GM19324 (cell line): ENCODE measurements at regions not wholly inside any gene's neighbourhood (a gene's known extent, or its start where the extent isn't known, plus 50 kb on each side); places are given as distances from the start of the nearest gene placed in this dataset.
"Not testable (repeated sequence)": the region's sequence is repeated elsewhere in the genome, so short reads cannot be mapped to it uniquely, and the experiment has no call there.

Experiments used
- ATAC-seq: cut with Tn5 transposase; IDR thresholded peaks from one replicate; pipeline ENCODE4 v1.9.1; 2021; ENCODE audit warnings: mild to moderate bottlenecking, moderate library complexity; ENCODE audit not compliant: unreplicated experiment, low FRiP score

DNA sequence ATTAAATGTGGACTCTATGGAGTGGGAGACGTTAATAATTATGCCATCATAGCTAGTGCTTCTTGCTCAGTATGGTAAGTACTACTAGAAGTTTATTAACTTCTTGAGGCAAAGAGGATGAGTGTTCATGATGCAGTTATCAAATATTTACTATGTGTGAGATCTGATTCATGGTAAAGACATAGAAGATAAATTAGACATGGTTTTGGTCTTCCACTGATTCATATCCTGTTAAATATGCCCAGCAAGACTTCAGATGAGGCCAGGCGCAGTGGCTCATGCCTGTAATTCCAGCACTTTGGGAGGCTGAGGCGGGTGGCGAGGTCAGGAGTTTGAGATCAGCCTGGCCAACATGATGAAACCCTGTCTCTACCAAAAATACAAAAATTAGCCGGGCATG, 547.1 kb upstream of the ANKRD30A start:
- ATAC-seq: no peak

DNA sequence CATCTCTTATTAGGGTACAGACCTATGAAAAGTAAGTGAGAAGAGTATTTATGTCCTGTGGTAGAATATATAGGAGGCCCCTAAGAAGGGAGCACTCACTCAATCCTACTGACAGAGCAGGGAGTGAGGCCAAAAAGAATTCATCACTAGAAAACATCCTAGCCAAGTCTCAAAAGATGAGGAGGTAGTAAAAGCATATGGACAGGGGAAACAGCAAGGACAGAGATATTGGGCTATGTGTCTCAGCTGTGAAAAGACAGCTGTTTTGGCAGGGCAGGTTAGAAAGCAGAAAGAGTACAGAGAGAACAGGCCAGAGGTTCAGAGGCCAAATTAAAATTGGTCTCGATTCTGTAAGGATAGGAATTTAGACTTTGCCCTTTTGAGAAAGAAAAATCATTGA, 548.3 kb upstream of the ANKRD30A start:
- no peak for ATAC-seq

- ATAC-seq: no peak
Observed at GRCh38 chr10:36574207-36574606, 551.2 kb upstream of the ANKRD30A start.

- no peak for ATAC-seq
Observed at GRCh38 chr10:36573246-36573645, 552.2 kb upstream of the ANKRD30A start.

GRCh38 chr10:36564433-36564832, 561.0 kb upstream of the ANKRD30A start:
- no peak for ATAC-seq

- ATAC-seq: no peak
Observed at GRCh38 chr10:36559412-36560400, 565.7 kb upstream of the ANKRD30A start.

DNA sequence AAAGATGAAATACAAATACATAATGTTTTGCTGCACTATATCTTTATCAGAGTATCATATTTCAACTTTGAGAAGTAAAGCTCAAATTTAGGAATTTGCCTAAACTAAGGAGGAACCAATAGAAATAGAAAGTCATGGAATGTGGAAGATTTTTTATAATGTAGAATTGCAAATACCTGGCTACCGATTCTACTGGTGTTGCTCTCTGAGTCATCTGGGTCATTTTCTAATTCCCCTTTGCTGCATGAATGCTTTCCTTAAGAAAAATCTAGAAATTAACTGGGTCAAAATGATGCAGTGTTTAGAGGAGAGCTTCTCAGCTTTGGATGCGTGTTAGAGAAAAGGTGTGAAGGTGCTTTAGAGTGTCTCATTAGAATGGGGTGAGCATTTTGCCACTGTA, 568.9 kb upstream of the ANKRD30A start:
- ATAC-seq: no peak

GRCh38 chr10:36555036-36555435, 570.4 kb upstream of the ANKRD30A start:
- ATAC-seq: no peak

DNA sequence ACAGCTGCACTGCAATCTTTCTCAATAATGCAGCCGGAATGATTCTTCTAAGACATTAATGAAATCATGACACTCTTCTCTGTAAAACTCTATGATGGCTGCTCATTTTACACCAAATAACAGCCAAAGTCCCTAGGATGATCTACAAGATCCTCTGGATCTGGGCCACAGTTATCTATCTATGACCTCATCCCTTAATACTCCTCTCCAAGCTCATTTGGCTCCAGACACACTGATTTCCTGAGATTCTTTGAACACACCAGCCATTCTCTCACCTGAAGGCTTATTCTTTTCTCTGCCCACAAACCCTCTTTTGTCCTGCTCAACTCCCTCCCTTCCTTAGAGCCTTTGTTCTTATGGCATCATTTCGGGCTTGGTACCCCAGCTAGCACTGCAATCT, 577.4 kb upstream of the ANKRD30A start:
- ATAC-seq: no peak

DNA sequence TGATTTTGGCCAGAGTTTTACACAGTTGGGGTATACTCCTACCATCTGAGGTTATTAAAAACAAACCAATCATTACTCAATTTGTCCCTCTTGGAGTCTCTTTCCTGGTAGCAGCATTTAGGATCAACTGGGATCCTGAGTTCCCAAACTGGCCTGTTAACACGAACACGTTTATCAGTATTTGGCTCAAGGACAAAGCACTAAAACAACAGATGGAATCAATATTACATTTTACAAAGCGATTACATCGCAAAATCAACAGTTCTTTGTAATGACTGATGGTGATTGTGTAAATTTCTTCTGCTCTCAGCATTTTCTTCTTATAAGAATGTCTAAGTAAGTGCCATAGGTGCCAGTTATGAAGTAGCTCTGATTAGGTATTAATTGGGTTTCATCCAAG, 582.9 kb upstream of the ANKRD30A start:
- no peak for ATAC-seq

- ATAC-seq: no peak
Observed at GRCh38 chr10:36540611-36541010, 584.8 kb upstream of the ANKRD30A start.

GRCh38 chr10:36538953-36539586, 586.3 kb upstream of the ANKRD30A start:
- no peak for ATAC-seq

- ATAC-seq: no peak
Observed at GRCh38 chr10:36534471-36535002, 590.9 kb upstream of the ANKRD30A start.

- ATAC-seq: no peak
Observed at GRCh38 chr10:36533861-36534260, 591.5 kb upstream of the ANKRD30A start.

DNA sequence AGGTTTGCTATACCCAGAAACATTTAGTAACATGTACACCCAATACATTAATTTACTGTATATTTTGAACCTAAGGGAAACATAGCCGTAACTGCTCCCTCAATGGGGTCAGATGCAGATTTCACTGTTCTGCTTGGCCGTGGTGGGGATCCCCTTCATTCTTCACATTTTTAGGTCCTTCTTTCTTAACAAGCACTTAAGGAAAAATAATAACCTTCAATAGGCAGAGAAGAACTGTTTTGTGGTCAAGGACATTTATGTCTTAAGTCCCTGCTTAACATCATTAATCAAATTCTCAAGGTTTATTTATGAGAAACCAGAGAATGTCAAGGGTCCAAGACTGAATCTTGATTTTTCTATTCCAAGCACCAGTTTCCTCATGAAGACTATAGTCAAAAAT, 592.1 kb upstream of the ANKRD30A start:
- ATAC-seq: no peak

DNA sequence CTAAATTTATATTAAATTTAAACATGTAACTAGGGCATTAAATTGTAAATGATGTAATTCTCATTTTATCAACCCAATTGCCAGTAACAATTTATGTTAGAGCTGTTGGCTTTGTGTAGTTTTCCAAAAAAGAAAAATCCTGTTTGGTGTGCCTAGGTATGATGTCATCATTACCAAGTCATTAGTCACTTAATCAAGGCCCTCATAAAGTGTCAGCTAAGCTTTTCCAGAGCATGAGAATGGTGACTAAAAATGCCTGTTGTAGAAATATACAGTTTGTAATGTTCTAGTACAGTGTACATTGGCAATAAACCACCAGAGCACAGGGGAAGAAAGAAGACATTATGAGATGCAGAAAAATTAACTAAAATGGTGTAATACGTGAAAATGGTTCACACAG, 593.8 kb upstream of the ANKRD30A start:
- no peak for ATAC-seq

- no peak for ATAC-seq
Observed at GRCh38 chr10:36526033-36526432, 599.4 kb upstream of the ANKRD30A start.

GRCh38 chr10:36524126-36524525, 601.3 kb upstream of the ANKRD30A start:
- ATAC-seq: not testable (repeated sequence)

GRCh38 chr10:36519909-36520308, 605.5 kb upstream of the ANKRD30A start:
- ATAC-seq: no peak

DNA sequence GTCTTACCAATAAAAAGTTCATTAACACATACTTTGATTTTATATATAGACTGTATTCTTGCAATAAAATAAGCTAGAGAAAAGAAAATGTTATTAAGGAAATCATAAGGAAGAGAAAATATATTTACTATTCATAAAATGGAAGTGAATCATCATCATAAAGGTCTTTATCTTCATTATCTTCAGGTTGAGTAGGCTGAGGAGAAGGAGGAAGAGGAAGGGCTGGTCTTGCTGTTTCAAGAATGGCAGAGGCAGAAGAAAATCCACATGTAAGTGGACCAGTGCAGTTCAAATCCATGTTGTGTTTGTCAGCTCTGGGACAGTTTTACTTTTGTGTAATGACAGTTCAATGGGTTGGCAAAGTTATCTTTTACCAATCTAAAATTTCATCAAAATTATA, 609.1 kb upstream of the ANKRD30A start:
- no peak for ATAC-seq

DNA sequence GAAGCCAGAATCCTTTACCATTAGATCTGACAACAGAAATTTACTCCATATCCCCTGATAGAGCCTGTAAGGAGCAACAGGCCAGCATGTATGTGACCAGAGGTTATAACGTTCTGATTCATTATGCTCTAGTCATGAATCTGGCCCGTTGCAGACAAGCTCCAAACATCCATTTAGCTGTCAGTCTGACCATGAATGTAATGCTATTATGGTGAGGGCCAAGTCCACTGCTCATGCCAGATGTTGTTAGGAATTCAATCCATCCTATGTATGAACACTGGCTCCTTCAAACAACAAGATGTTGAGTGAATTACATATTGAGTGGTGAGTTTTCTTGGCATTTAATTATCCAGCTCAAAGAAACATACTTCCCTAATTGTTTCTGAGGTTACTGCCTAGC, 610.1 kb upstream of the ANKRD30A start:
- ATAC-seq: no peak

GRCh38 chr10:36507715-36508114, 617.7 kb upstream of the ANKRD30A start:
- ATAC-seq: no peak
